ENCODE measurements at regions not wholly inside any gene's neighbourhood (a gene's known extent, or its start where the extent isn't known, plus 50 kb on each side); places are given as distances from the start of the nearest gene placed in this dataset.

DNA sequence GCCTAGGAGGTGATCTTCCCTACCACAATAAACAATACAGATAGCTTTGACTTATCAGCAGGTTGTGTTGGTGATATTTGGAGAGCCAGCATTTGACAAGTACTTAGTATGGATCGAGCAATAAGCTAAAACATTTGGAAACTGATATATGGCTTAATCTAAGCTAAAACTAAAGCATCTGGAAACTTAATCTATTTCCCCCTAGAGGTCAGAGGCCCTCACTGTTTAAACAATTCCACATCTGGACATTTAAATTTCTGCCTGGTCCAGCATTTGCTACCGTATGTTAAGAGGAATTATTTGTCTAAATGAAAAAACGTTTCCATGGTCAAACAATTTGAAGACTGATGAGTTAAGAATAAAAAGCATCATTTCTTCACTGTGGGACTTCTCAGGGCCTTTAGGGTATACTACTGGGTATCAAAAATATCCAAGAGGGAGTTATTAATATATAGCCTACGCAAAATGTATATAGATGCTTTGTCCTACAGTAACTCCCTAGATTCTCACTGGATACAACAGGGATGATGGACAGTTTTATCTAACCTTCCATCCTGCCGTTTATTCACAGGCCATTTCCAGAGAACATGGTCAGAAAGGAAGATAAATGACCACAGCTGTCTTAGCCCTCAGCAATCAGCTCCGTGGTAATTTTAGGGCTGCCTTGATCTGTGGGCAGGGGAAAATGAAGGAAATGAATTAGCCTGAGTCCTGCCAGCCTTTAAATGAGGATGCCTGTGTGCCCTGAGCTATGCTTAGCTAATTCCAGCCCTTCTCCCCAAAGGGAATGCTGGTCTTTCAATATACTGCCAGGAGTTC, 135.4 kb upstream of the NUDT4 start:
- POLR2A ChIA-PET (ENCODE audit: unreplicated experiment) = no interaction called here
- CTCF ChIA-PET = interaction anchor here (0.7 to 1.9 kb wide), 4 partner anchors 9 to 225 kb away, joined by 3 to 7 read pairs (median 4); no protein-coding TSS in a partner anchor
- ATAC-seq (ENCODE audit: low read depth) = no peak; the same call in 1 of the 2 replicates

More for the DNA sequence above, 135.4 kb upstream of the NUDT4 start:
- Histone ChIP-seq H3K27ac (ENCODE audit: insufficient read depth, low read length) (no peak overlapping the region), H2AK9ac (replicated peaks; ENCODE audit: low read depth, low read length, poor library complexity) (no peak overlapping the region), H3K18ac (ENCODE audit: low read depth, low read length) (no peak overlapping the region), H3K4ac (ENCODE audit: low read depth, low read length) (no peak overlapping the region), H3K9ac (ENCODE audit: low read depth, low read length) (no peak overlapping the region), H4K20me1 (ENCODE audit: insufficient read depth, low read length) (no peaks in the 10 kb centered on the region), H3K79me1 (ENCODE audit: low read depth in 1 of 2, low read length in 2 of 2) (no peaks in the 10 kb centered on the region), H2AFZ (replicated peaks; ENCODE audit: low read length, poor library complexity) (no peak overlapping the region), H3K36me3 (ENCODE audit: control insufficient read depth, insufficient read depth, low read length) (no peaks in the 10 kb centered on the region), H2BK15ac (ENCODE audit: low read depth, low read length) (0 out of 3 replicates have a peak overlapping the region, but pooled peaks have one; percentile 20), H3K4me2 (ENCODE audit: low read depth, low read length) (no peak overlapping the region), H2BK20ac (ENCODE audit: low read depth, low read length) (peak overlapping the region; percentile 64; the same call in 1 of the 2 replicates), H2BK5ac (ENCODE audit: low read depth, low read length, poor library complexity, severe bottlenecking) (no peak overlapping the region), H3K4me3 (ENCODE audit: insufficient read depth, low read depth, low read length) (no peak overlapping the region), H3K56ac (ENCODE audit: extremely low read depth, insufficient read depth, low read length) (no peak overlapping the region), H3K27me3 (ENCODE audit: control insufficient read depth, insufficient read depth, low read length) (no peaks in the 10 kb centered on the region), H3K23ac (ENCODE audit: low read depth, low read length) (no peak overlapping the region), H4K8ac (ENCODE audit: low read depth in 2 of 2, low read length in 2 of 2) (no peak overlapping the region), H4K91ac (ENCODE audit: insufficient read depth, low read depth, low read length) (no peak overlapping the region), H3K14ac (replicated peaks; ENCODE audit: low read depth, low read length) (no peak overlapping the region), H3K4me1 (ENCODE audit: control insufficient read depth, insufficient read depth, low read length) (peaks cover 7% of the 10 kb centered on the region), H3K9me3 (ENCODE audit: control insufficient read depth, insufficient read depth, low read length) (peaks cover 2% of the 10 kb centered on the region; the same call in 1 of the 2 replicates), H3K9me1 (ENCODE audit: insufficient read depth, low read length) (0 out of 2 replicates have a peak, but pooled peaks cover 3% of the 10 kb centered on the region), H2BK120ac (ENCODE audit: low read depth, low read length) (no peak overlapping the region), H4K5ac (ENCODE audit: low read depth, low read length) (no peak overlapping the region), H2AK5ac (ENCODE audit: low read depth, low read length) (no peak overlapping the region; the same call in 1 of the 2 replicates)
- BruUV-seq (replicated peaks) = no TSS peak
- WGBS, 2 experiments (ENCODE audit: extremely low coverage in 2 of 2, insufficient read length in 1 of 2) = no CpG with 5 or more reads among the region's 6 CpGs
- in situ Hi-C loops (cut with MboI; ENCODE audit: low sequenced_read_pairs) (no loop called here), intact Hi-C loops (cut with micrococcal nuclease) (loop anchor here (1.0 to 5.0 kb wide), 2 partner anchors 135 to 213 kb away; partner anchors contain the start of gene NUDT4), dilution Hi-C loops (cut with HindIII; ENCODE audit: low sequenced_read_pairs, unreplicated experiment) (no loop called here)
- DNase-seq = no peak
- TF ChIP-seq MAZ (IDR thresholded peaks at IDR 0.05; ENCODE audit: borderline replicate concordance, low read depth, low read length) (no peak), CEBPB (IDR thresholded peaks at IDR 0.05; ENCODE audit: low read depth, low read length) (no peak), CHD1 (IDR thresholded peaks at IDR 0.05; ENCODE audit: low read depth, low read length) (no peak), POLR2A (IDR thresholded peaks at IDR 0.05; ENCODE audit: low read depth, low read length) (no peak), FOS (IDR thresholded peaks at IDR 0.05; ENCODE audit: low read depth, low read length) (no peak), MAFK (IDR thresholded peaks at IDR 0.05; ENCODE audit: low read depth, low read length) (no peak)
- TF ChIP-seq, protein P1, sequence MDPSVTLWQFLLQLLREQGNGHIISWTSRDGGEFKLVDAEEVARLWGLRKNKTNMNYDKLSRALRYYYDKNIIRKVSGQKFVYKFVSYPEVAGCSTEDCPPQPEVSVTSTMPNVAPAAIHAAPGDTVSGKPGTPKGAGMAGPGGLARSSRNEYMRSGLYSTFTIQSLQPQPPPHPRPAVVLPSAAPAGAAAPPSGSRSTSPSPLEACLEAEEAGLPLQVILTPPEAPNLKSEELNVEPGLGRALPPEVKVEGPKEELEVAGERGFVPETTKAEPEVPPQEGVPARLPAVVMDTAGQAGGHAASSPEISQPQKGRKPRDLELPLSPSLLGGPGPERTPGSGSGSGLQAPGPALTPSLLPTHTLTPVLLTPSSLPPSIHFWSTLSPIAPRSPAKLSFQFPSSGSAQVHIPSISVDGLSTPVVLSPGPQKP (IDR thresholded peaks at IDR 0.05; ENCODE audit: borderline replicate concordance, low read depth, low read length) = no peak
- TF ChIP-seq, protein P2, sequence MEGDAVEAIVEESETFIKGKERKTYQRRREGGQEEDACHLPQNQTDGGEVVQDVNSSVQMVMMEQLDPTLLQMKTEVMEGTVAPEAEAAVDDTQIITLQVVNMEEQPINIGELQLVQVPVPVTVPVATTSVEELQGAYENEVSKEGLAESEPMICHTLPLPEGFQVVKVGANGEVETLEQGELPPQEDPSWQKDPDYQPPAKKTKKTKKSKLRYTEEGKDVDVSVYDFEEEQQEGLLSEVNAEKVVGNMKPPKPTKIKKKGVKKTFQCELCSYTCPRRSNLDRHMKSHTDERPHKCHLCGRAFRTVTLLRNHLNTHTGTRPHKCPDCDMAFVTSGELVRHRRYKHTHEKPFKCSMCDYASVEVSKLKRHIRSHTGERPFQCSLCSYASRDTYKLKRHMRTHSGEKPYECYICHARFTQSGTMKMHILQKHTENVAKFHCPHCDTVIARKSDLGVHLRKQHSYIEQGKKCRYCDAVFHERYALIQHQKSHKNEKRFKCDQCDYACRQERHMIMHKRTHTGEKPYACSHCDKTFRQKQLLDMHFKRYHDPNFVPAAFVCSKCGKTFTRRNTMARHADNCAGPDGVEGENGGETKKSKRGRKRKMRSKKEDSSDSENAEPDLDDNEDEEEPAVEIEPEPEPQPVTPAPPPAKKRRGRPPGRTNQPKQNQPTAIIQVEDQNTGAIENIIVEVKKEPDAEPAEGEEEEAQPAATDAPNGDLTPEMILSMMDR (conservative IDR thresholded peaks at IDR 0.05; ENCODE audit: low read depth, low read length) = no peak

Data from IMR-90 (cell line).